NB4 (cell line): ENCODE measurements at regions not wholly inside any gene's neighbourhood (a gene's known extent, or its start where the extent isn't known, plus 50 kb on each side); places are given as distances from the start of the nearest gene placed in this dataset.

Source experiments
- CTCF ChIP-seq: IDR thresholded peaks from one replicate; pipeline ENCODE4 v1.5.1; 2012; ENCODE audit warnings: low read depth, low read length
- MAX ChIP-seq: IDR thresholded peaks from 2 replicates; pipeline ENCODE4 v1.6.1; 2011; ENCODE audit warnings: low read depth, low read length

GRCh38 chr10:129244757-129245156, 222.3 kb upstream of the MGMT start:
- TF ChIP-seq MAX (no peak), CTCF (no peak)
